Body of pancreas (tissue), 4 donors: ENCODE measurements at regions not wholly inside any gene's neighbourhood (a gene's known extent, or its start where the extent isn't known, plus 50 kb on each side); places are given as distances from the start of the nearest gene placed in this dataset.

Experiments
- POLR2A ChIP-seq, 3 donors: fragments of 450-650 bp; IDR thresholded peaks; one replicate each; pipeline ENCODE4 v1.6.1; 2016; ENCODE audit warnings: antibody characterized with exemption in 3 of 3, mild to moderate bottlenecking in 2 of 3
- TF ChIP-seq, protein P1 (sequence below), 7 experiments: fragments of 450-650 bp in 4 of 7; fragments of 200-600 bp in 3 of 7; sonication (generic) in 3 of 7; IDR thresholded peaks; one replicate each; pipeline ENCODE4 v1.5.1; 2016 to 2019; ENCODE audit warnings: antibody characterized with exemption in 7 of 7

DNA sequence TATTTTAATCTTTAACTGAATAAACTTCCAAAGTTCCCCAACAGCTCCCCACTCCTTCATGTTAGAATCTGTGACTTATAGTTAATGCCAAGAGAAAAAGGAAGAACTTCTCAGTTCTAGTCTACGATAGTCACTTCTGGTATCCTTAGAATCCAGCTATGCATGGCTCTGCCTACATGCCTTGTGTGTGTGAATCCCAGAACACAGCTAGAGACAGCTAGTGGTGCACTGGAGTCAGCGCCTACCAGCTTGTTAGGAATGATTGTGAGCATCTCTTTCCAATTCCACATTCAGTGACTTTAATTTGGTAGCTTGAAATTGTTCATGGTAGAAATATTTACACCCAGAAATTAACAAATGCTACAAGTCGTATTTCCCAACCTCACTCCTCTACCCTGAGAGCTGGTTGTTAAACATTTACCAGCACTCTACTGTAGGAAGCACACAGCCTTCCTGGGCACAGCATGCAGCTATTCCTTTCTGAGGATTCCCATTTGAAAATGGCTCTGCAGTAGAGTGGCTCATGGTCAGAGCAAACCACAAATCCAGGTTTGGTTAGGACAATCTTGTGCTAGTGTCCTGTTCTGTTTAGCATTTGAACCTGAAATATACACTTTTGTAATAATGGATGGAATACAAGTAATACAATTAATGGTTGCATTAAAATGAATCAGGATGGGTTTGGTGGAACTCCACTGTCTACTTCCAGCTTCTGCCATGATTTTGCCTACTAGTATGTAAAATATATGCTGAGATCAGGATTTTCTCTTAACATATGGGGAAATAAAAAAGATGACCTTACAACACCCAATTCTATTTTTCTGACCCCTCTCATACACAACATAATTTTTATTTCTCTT, 371.0 kb upstream of the GBE1 start:
- TF ChIP-seq, protein P1, sequence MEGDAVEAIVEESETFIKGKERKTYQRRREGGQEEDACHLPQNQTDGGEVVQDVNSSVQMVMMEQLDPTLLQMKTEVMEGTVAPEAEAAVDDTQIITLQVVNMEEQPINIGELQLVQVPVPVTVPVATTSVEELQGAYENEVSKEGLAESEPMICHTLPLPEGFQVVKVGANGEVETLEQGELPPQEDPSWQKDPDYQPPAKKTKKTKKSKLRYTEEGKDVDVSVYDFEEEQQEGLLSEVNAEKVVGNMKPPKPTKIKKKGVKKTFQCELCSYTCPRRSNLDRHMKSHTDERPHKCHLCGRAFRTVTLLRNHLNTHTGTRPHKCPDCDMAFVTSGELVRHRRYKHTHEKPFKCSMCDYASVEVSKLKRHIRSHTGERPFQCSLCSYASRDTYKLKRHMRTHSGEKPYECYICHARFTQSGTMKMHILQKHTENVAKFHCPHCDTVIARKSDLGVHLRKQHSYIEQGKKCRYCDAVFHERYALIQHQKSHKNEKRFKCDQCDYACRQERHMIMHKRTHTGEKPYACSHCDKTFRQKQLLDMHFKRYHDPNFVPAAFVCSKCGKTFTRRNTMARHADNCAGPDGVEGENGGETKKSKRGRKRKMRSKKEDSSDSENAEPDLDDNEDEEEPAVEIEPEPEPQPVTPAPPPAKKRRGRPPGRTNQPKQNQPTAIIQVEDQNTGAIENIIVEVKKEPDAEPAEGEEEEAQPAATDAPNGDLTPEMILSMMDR (IDR thresholded peaks at IDR 0.05): no peak
- no peak for TF ChIP-seq POLR2A (IDR thresholded peaks at IDR 0.05)
